DND-41 (cell line): ENCODE measurements at regions not wholly inside any gene's neighbourhood (a gene's known extent, or its start where the extent isn't known, plus 50 kb on each side); places are given as distances from the start of the nearest gene placed in this dataset.

ENCODE experiments used
- EZH2 ChIP-seq: IDR thresholded peaks from 3 replicates; pipeline ENCODE4 v1.6.1; 2012; ENCODE audit warnings: borderline replicate concordance, low read depth, mild to moderate bottlenecking, moderate library complexity, low read length, inconsistent platforms; ENCODE audit not compliant: severe bottlenecking
- TF ChIP-seq, protein P1 (sequence below): IDR thresholded peaks from 2 replicates; pipeline ENCODE4 v1.5.1; 2012; ENCODE audit warnings: borderline replicate concordance, low read length, moderate library complexity, mild to moderate bottlenecking; ENCODE audit not compliant: poor library complexity, severe bottlenecking; ENCODE audit errors: extremely low read depth

- TF ChIP-seq, protein P1, sequence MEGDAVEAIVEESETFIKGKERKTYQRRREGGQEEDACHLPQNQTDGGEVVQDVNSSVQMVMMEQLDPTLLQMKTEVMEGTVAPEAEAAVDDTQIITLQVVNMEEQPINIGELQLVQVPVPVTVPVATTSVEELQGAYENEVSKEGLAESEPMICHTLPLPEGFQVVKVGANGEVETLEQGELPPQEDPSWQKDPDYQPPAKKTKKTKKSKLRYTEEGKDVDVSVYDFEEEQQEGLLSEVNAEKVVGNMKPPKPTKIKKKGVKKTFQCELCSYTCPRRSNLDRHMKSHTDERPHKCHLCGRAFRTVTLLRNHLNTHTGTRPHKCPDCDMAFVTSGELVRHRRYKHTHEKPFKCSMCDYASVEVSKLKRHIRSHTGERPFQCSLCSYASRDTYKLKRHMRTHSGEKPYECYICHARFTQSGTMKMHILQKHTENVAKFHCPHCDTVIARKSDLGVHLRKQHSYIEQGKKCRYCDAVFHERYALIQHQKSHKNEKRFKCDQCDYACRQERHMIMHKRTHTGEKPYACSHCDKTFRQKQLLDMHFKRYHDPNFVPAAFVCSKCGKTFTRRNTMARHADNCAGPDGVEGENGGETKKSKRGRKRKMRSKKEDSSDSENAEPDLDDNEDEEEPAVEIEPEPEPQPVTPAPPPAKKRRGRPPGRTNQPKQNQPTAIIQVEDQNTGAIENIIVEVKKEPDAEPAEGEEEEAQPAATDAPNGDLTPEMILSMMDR, result no peak
- no peak for TF ChIP-seq EZH2
Observed at GRCh38 chr4:112953262-112953661, 96.2 kb upstream of the ANK2 start.
